Panc1 (cell line): ENCODE measurements at regions not wholly inside any gene's neighbourhood (a gene's known extent, or its start where the extent isn't known, plus 50 kb on each side); places are given as distances from the start of the nearest gene placed in this dataset.

Source experiments
- CTCF ChIP-seq: fragments of 450-650 bp; IDR thresholded peaks from 2 replicates; pipeline ENCODE4 v1.5.1; 2017; ENCODE audit warnings: mild to moderate bottlenecking
- POLR2AphosphoS5 ChIP-seq: IDR thresholded peaks from 2 replicates; pipeline ENCODE4 v1.6.1; 2012; ENCODE audit warnings: mild to moderate bottlenecking, low read depth, low read length, moderate library complexity
- SIN3A ChIP-seq: IDR thresholded peaks from 2 replicates; pipeline ENCODE4 v1.6.1; 2012; ENCODE audit warnings: low read depth, mild to moderate bottlenecking, low read length, moderate library complexity, borderline replicate concordance; ENCODE audit not compliant: insufficient read depth

- TF ChIP-seq SIN3A (no peak), CTCF (no peak), POLR2AphosphoS5 (no peak)
These were observed 173.6 kb downstream of the PHETA1 start for GRCh38 chr12:111195316-111195715.
